K562 (cell line): ENCODE measurements at regions not wholly inside any gene's neighbourhood (a gene's known extent, or its start where the extent isn't known, plus 50 kb on each side); places are given as distances from the start of the nearest gene placed in this dataset.

ENCODE experiments used
- ATAC-seq: fragments of 200-7000 bp; cut with Tn5 transposase; 3 replicates; pipeline ENCODE4 v1.9.1; 2020; ENCODE audit warnings: moderate library complexity
- BruUV-seq: library from RNA; stranded (reverse); fragments of 400-500 nt; replicated peaks from 2 replicates; lab custom pipeline; 2021; lab: Mats Ljungman, UMichigan
- CTCF ChIA-PET: fragments of 300-600 bp; formaldehyde crosslinking; extraction: SDS; loops from one replicate; lab custom pipeline; 2021; ENCODE audit warnings: low intra/inter-chr PET ratio; lab: Yijun Ruan, JAX
- POLR2A ChIA-PET: fragments of 300-600, 350-650 bp; sonication (Branson Sonifier 250); formaldehyde crosslinking; extraction: SDS; loops from one replicate; lab custom pipeline; 2021; ENCODE audit warnings: antibody characterized with exemption, inconsistent platforms; lab: Yijun Ruan, JAX
- DNase-seq, 4 experiments: peaks; one replicate each; pipeline versions ENCODE4 v3.0.0 to v3.0.0-alpha.2; 2011 to 2018; ENCODE audit warnings: low spot score in 3 of 4, mixed read lengths in 3 of 4; ENCODE audit errors: extremely low read depth in 1 of 4
- FAIRE-seq: peaks from 2 replicates; lab custom pipeline; 2011; peaks lifted over from hg19 to GRCh38; lab: Jason Lieb, UNC
- H2AFZ ChIP-seq: 2 replicates; pipeline ENCODE4 v1.6.0; 2011; ENCODE audit warnings: low read depth, low read length, control low read depth, inconsistent platforms
- H3K27ac ChIP-seq: fragments of 200-600 bp; 3 replicates; pipeline ENCODE4 v1.8.0; 2011; ENCODE audit warnings: low read depth, mild to moderate bottlenecking, control low read depth, inconsistent platforms, low read length, moderate library complexity, mixed read lengths; ENCODE audit errors: extremely low read depth
- H3K27me3 ChIP-seq, 2 experiments: fragments of 300-600 bp in 1 of 2; 2 replicates in 1 of 2; 3 replicates in 1 of 2; pipeline versions ENCODE4 v1.6.0 to v1.8.0; 2011; ENCODE audit warnings: inconsistent platforms in 2 of 2, low read length in 2 of 2, mild to moderate bottlenecking in 1 of 2, mixed read lengths in 1 of 2, moderate library complexity in 1 of 2; ENCODE audit not compliant: control insufficient read depth in 2 of 2, insufficient read depth in 2 of 2
- H3K36me3 ChIP-seq: fragments of 300-600 bp; 3 replicates; pipeline ENCODE4 v1.8.0; 2011; ENCODE audit warnings: mild to moderate bottlenecking, low read length, inconsistent platforms; ENCODE audit not compliant: control insufficient read depth, insufficient read depth
- H3K4me1 ChIP-seq, 2 experiments: fragments of 200-600 bp in 1 of 2; replicated peaks in 1 of 2; 2 replicates in 1 of 2; 3 replicates in 1 of 2; pipeline versions ENCODE4 v1.5.1 to v1.8.0; 2011; ENCODE audit warnings: inconsistent platforms in 2 of 2, low read length in 2 of 2, mild to moderate bottlenecking in 1 of 2, mixed read lengths in 1 of 2, moderate library complexity in 1 of 2; ENCODE audit not compliant: control insufficient read depth in 2 of 2, insufficient read depth in 2 of 2
- H3K4me2 ChIP-seq: 2 replicates; pipeline ENCODE4 v1.6.1; 2011; ENCODE audit warnings: low read length, control low read depth, inconsistent platforms, mixed read lengths; ENCODE audit not compliant: insufficient read depth
- H3K4me3 ChIP-seq: fragments of 200-600 bp; sonication (generic), shearing (Covaris generic); 2 replicates; pipeline ENCODE4 v1.5.1; 2016; ENCODE audit warnings: control low read depth, inconsistent platforms
- H3K79me2 ChIP-seq: fragments of 200-600 bp; 3 replicates; pipeline ENCODE4 v1.8.0; 2011; ENCODE audit warnings: low read length, inconsistent platforms; ENCODE audit not compliant: control insufficient read depth, insufficient read depth
- H3K9ac ChIP-seq, 2 experiments: 2 replicates each; pipeline versions ENCODE4 v1.6.0 to v1.6.1; 2011; ENCODE audit warnings: low read depth in 2 of 2, low read length in 2 of 2, control low read depth in 1 of 2, inconsistent platforms in 1 of 2, mild to moderate bottlenecking in 1 of 2, mixed read lengths in 1 of 2; ENCODE audit not compliant: insufficient read depth in 1 of 2
- H3K9me1 ChIP-seq: one replicate; pipeline ENCODE4 v1.6.0; 2011; ENCODE audit warnings: inconsistent platforms, mild to moderate bottlenecking, low read length, moderate library complexity; ENCODE audit not compliant: control insufficient read depth, insufficient read depth
- H3K9me3 ChIP-seq: replicated peaks from 2 replicates; pipeline ENCODE4 v1.5.1; 2011; ENCODE audit warnings: low read depth, low read length, inconsistent platforms; ENCODE audit not compliant: control insufficient read depth, insufficient read depth
- H4K20me1 ChIP-seq: replicated peaks from 2 replicates; pipeline ENCODE4 v1.6.1; 2011; ENCODE audit warnings: low read length, inconsistent platforms, mixed read lengths; ENCODE audit not compliant: control insufficient read depth, insufficient read depth
- ESRRA ChIP-seq: fragments of 450-650 bp; IDR thresholded peaks from 2 replicates; pipeline ENCODE4 v1.6.1; 2014; ENCODE audit warnings: low read depth, mild to moderate bottlenecking, moderate library complexity, borderline replicate concordance
- FOXA1 ChIP-seq: fragments of 450-650 bp; IDR thresholded peaks from 2 replicates; pipeline ENCODE4 v1.6.1; 2016; ENCODE audit warnings: mild to moderate bottlenecking, borderline replicate concordance
- NFRKB ChIP-seq: fragments of 450-650 bp; IDR thresholded peaks from 2 replicates; pipeline ENCODE4 v1.6.1; 2016; ENCODE audit warnings: low read depth
- RB1 ChIP-seq: fragments of 450-650 bp; IDR thresholded peaks from 2 replicates; pipeline ENCODE4 v1.6.1; 2017; ENCODE audit warnings: low read depth, mild to moderate bottlenecking
- RBFOX2 ChIP-seq: fragments of 200-400 bp; formaldehyde crosslinking; IDR thresholded peaks from 2 replicates; pipeline ENCODE4 v1.6.1; 2017; ENCODE audit warnings: low read depth, mild to moderate bottlenecking, low read length, moderate library complexity
- SNIP1 ChIP-seq: fragments of 450-650 bp; IDR thresholded peaks from 2 replicates; pipeline ENCODE4 v1.7.1; 2017; ENCODE audit warnings: low read depth, mild to moderate bottlenecking
- ZBTB5 ChIP-seq: fragments of 450-650 bp; IDR thresholded peaks from 2 replicates; pipeline ENCODE4 v1.6.1; 2017; ENCODE audit warnings: antibody characterized with exemption
- ZNF77 ChIP-seq: fragments of 250-450 bp; sonication (Bioruptor Pico); IDR thresholded peaks from 2 replicates; pipeline ENCODE4 v1.5.0; 2020
- WGBS: fragments of 100-300 bp; shearing (Covaris generic); methylation state at CpG from one replicate; pipeline ENCODE4 v1.1.6; 2016; ENCODE audit warnings: low coverage, mixed read lengths; ENCODE audit not compliant: insufficient coverage; ENCODE audit errors: missing lambda C conversion rate; 5-methylcytosine and 5-hydroxymethylcytosine counted together
- in situ Hi-C: fragments of 300-500 bp; cut with MboI; formaldehyde crosslinking; loops from 4 replicates; pipeline ENCODE4 v1.15.0; 2018; ENCODE audit warnings: inconsistent platforms, mixed read lengths
- intact Hi-C: fragments of 100-400 bp; cut with micrococcal nuclease; formaldehyde crosslinking; loops from 2 replicates; pipeline ENCODE4 v1.14.2; 2022
- TF ChIP-seq, protein P1 (sequence below): IDR thresholded peaks from 2 replicates; pipeline ENCODE4 v1.6.1; 2011; ENCODE audit warnings: borderline replicate concordance, low read depth, mild to moderate bottlenecking, moderate library complexity, low read length; ENCODE audit not compliant: insufficient read depth, poor library complexity, severe bottlenecking
- TF ChIP-seq, protein P2 (sequence below), 2 experiments: fragments of 450-650 bp in 1 of 2; sonication (generic) in 1 of 2; formaldehyde crosslinking in 1 of 2; IDR thresholded peaks in 1 of 2; conservative IDR thresholded peaks in 1 of 2; 2 replicates each; pipeline versions ENCODE4 v1.6.1 to v1.8.1; 2016 to 2023; ENCODE audit warnings: mild to moderate bottlenecking in 2 of 2, moderate library complexity in 2 of 2, inconsistent platforms in 1 of 2, missing genetic modification reagents in 1 of 2

- in situ Hi-C loops: no loop called here
These were observed 335.4 kb downstream of the MAN2A1 start for GRCh38 chr5:110025160-110025559.

DNA sequence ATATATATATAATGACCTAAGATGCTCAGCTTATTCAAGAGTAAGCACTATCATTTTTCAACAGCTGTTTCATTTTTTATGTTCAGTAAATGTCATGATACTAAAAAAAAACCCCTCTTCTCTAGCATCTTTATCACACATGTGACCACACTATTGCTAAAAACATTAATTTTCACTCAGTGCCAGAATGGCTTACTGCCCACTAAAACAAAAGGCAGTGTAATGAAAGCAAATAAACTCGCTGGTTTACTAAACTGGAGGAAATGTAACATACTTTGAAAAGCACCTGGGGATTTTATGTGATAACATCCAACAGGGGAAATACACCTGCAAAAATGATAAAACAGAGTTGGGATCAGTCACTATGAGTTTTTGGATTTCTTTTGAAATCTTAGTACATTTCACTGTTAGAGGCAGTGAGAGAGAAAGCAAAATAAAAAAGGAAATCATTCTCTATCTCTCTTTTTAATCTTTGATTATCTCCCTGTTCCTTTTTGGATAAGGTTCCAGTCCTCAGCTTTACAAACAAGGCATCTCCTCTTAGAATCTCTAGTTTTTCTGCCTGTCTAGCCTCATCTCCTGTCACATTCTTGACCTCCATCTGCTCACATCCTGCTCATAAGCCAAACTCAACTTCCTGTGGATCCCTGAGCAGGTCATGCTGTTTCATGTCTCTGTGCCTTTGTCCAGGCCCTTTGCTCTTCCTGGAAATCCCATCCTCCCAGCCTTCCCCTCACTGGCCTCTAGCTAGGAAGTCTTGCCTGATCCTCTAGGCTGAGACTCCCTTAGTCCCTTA is 338.0 kb downstream of the MAN2A1 start:
- no peak for ATAC-seq
- no peak for TF ChIP-seq FOXA1
- no peak for TF ChIP-seq ZNF77 (CRISPR knock-in tag)
- TF ChIP-seq ZBTB5: no peak
- TF ChIP-seq SNIP1: no peak
- TF ChIP-seq RB1: no peak
- no peak for TF ChIP-seq RBFOX2
- TF ChIP-seq NFRKB: no peak
- TF ChIP-seq, protein P1, sequence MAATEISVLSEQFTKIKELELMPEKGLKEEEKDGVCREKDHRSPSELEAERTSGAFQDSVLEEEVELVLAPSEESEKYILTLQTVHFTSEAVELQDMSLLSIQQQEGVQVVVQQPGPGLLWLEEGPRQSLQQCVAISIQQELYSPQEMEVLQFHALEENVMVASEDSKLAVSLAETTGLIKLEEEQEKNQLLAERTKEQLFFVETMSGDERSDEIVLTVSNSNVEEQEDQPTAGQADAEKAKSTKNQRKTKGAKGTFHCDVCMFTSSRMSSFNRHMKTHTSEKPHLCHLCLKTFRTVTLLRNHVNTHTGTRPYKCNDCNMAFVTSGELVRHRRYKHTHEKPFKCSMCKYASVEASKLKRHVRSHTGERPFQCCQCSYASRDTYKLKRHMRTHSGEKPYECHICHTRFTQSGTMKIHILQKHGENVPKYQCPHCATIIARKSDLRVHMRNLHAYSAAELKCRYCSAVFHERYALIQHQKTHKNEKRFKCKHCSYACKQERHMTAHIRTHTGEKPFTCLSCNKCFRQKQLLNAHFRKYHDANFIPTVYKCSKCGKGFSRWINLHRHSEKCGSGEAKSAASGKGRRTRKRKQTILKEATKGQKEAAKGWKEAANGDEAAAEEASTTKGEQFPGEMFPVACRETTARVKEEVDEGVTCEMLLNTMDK: no peak

More at GRCh38 chr5:110025160-110025559, 335.4 kb downstream of the MAN2A1 start:
- no peak overlapping the region for H3K27ac ChIP-seq
- DNase-seq: no peak
- no peak overlapping the region for H3K9ac ChIP-seq
- no peak for FAIRE-seq
- no peaks in the 10 kb centered on the region for H3K9me1 ChIP-seq
- H4K20me1 ChIP-seq: no peaks in the 10 kb centered on the region
- H3K79me2 ChIP-seq: no peaks in the 10 kb centered on the region
- WGBS: 0% methylated on average over 3 of the region's 3 CpGs
- ATAC-seq: no peak
- no peaks in the 10 kb centered on the region for H3K36me3 ChIP-seq
- no peaks in the 10 kb centered on the region for H3K9me3 ChIP-seq
- no peak overlapping the region for H2AFZ ChIP-seq
- TF ChIP-seq, protein P2, sequence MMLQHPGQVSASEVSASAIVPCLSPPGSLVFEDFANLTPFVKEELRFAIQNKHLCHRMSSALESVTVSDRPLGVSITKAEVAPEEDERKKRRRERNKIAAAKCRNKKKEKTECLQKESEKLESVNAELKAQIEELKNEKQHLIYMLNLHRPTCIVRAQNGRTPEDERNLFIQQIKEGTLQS (IDR thresholded peaks at IDR 0.05): peak; percentile 60
- TF ChIP-seq, protein P2 (CRISPR knock-in tag; conservative IDR thresholded peaks at IDR 0.05): no peak
- no peak for TF ChIP-seq ESRRA
- H3K4me1 ChIP-seq: no peaks in the 10 kb centered on the region
- intact Hi-C loops: no loop called here
- H3K27me3 ChIP-seq: no peaks in the 10 kb centered on the region
- no peak overlapping the region for H3K4me3 ChIP-seq
- H3K4me2 ChIP-seq: no peak overlapping the region
- CTCF ChIA-PET: no interaction called here
- POLR2A ChIA-PET: no interaction called here
- no TSS peak for BruUV-seq

More for the DNA sequence above, 338.0 kb downstream of the MAN2A1 start:
- Histone ChIP-seq H3K9me3 (no peaks in the 10 kb centered on the region), H3K4me2 (no peak overlapping the region), H3K36me3 (no peaks in the 10 kb centered on the region), H4K20me1 (no peaks in the 10 kb centered on the region), H3K27me3 (no peaks in the 10 kb centered on the region), H3K79me2 (no peaks in the 10 kb centered on the region), H3K27ac (no peak overlapping the region), H3K4me3 (no peak overlapping the region), H3K9me1 (no peaks in the 10 kb centered on the region), H3K4me1 (no peaks in the 10 kb centered on the region), H2AFZ (no peak overlapping the region), H3K9ac (no peak overlapping the region)
- 0% methylated on average over 1 of the region's 1 CpG for WGBS
- POLR2A ChIA-PET: no interaction called here
- intact Hi-C loops: no loop called here
- in situ Hi-C loops: no loop called here
- no TSS peak for BruUV-seq
- DNase-seq: no peak
- CTCF ChIA-PET: no interaction called here
- no peak for FAIRE-seq
